ENCODE measurements at regions not wholly inside any gene's neighbourhood (a gene's known extent, or its start where the extent isn't known, plus 50 kb on each side); places are given as distances from the start of the nearest gene placed in this dataset.

GRCh38 chr18:55735199-55735855 lies 147.3 kb upstream of the TCF4 start:
- no peak for TF ChIP-seq EZH2 (IDR thresholded peaks at IDR 0.05)
- TF ChIP-seq POLR2AphosphoS5 (IDR thresholded peaks at IDR 0.05; ENCODE audit: borderline replicate concordance, low read depth, low read length): no peak

Measured in SK-N-MC (cell line).